Neural cell (in vitro differentiated cells): ENCODE measurements at regions not wholly inside any gene's neighbourhood (a gene's known extent, or its start where the extent isn't known, plus 50 kb on each side); places are given as distances from the start of the nearest gene placed in this dataset.

Experiments used
- H2AFZ ChIP-seq: fragments of 200-600, 300-800 bp; sonication (generic), shearing (Covaris generic); 2 replicates; pipeline ENCODE4 v1.6.0; 2014; ENCODE audit warnings: low read depth, mild to moderate bottlenecking, antibody characterized with exemption, low read length, moderate library complexity
- H3F3A ChIP-seq: fragments of 200-600 bp; shearing (Covaris generic); 2 replicates; pipeline ENCODE4 v1.6.1; 2016; ENCODE audit warnings: mild to moderate bottlenecking, moderate library complexity, mixed read lengths, antibody characterized with exemption, low read length; ENCODE audit not compliant: insufficient read depth, poor library complexity, severe bottlenecking
- H3K27ac ChIP-seq: fragments of 200-600, 300-800 bp; sonication (generic), shearing (Covaris generic); 2 replicates; pipeline ENCODE4 v1.5.1; 2014; ENCODE audit warnings: mild to moderate bottlenecking, low read length, moderate library complexity
- H3K27me3 ChIP-seq: fragments of 300-800, 200-600 bp; sonication (generic), shearing (Covaris generic); 2 replicates; pipeline ENCODE4 v1.6.0; 2014; ENCODE audit warnings: mild to moderate bottlenecking, low read depth, low read length, moderate library complexity; ENCODE audit not compliant: insufficient read depth
- H3K36me3 ChIP-seq: fragments of 300-800, 200-600 bp; sonication (generic), shearing (Covaris generic); 2 replicates; pipeline ENCODE4 v1.5.1; 2014; ENCODE audit warnings: mild to moderate bottlenecking, antibody characterized with exemption, low read length, moderate library complexity; ENCODE audit not compliant: insufficient read depth
- H3K4me2 ChIP-seq: fragments of 300-800, 200-600 bp; sonication (generic), shearing (Covaris generic); 2 replicates; pipeline ENCODE4 v1.6.0; 2014; ENCODE audit warnings: mild to moderate bottlenecking, low read length
- H3K4me3 ChIP-seq: fragments of 300-800, 200-600 bp; sonication (generic), shearing (Covaris generic); 2 replicates; pipeline ENCODE4 v1.5.1; 2014; ENCODE audit warnings: mild to moderate bottlenecking, low read length, moderate library complexity
- H3K79me2 ChIP-seq: fragments of 200-600 bp; shearing (Covaris generic); replicated peaks from 2 replicates; pipeline ENCODE4 v1.6.0; 2014; ENCODE audit warnings: mild to moderate bottlenecking, low read length, moderate library complexity; ENCODE audit not compliant: insufficient read depth
- H3K9ac ChIP-seq: fragments of 300-800, 200-600 bp; sonication (generic), shearing (Covaris generic); 2 replicates; pipeline ENCODE4 v1.6.1; 2016; ENCODE audit warnings: mild to moderate bottlenecking, low read length, mixed read lengths
- H3K9me2 ChIP-seq: fragments of 200-600 bp; shearing (Covaris generic); 2 replicates; pipeline ENCODE4 v1.6.1; 2016; ENCODE audit warnings: mild to moderate bottlenecking, low read length, mixed read lengths; ENCODE audit not compliant: insufficient read depth
- H3K9me3 ChIP-seq: fragments of 200-600, 300-800 bp; sonication (generic), shearing (Covaris generic); 2 replicates; pipeline ENCODE4 v1.6.1; 2016; ENCODE audit warnings: mild to moderate bottlenecking, mixed run types, low read length, moderate library complexity, mixed read lengths
- H4K20me1 ChIP-seq: fragments of 200-600 bp; shearing (Covaris generic); 2 replicates; pipeline ENCODE4 v1.6.1; 2016; ENCODE audit warnings: mild to moderate bottlenecking, mixed run types; ENCODE audit not compliant: insufficient read depth
- EP300 ChIP-seq: fragments of 450-650 bp; conservative IDR thresholded peaks from 2 replicates; pipeline ENCODE4 v1.6.1; 2014; ENCODE audit warnings: antibody characterized with exemption, mild to moderate bottlenecking, moderate library complexity; ENCODE audit not compliant: poor library complexity, severe bottlenecking
- EZH2 ChIP-seq: fragments of 200-600, 300-800 bp; shearing (Covaris generic), sonication (generic); IDR thresholded peaks from 2 replicates; pipeline ENCODE4 v1.6.1; 2014; ENCODE audit warnings: antibody characterized with exemption, low read length, borderline replicate concordance, mild to moderate bottlenecking; ENCODE audit not compliant: insufficient read depth, poor library complexity, severe bottlenecking
- MXI1 ChIP-seq: fragments of 450-650 bp; conservative IDR thresholded peaks from 2 replicates; pipeline ENCODE4 v1.6.1; 2014; ENCODE audit warnings: antibody characterized with exemption, mild to moderate bottlenecking; ENCODE audit not compliant: poor library complexity, severe bottlenecking
- POLR2AphosphoS5 ChIP-seq: IDR thresholded peaks from 2 replicates; pipeline ENCODE4 v1.6.1; 2012
- RAD21 ChIP-seq: fragments of 450-650 bp; conservative IDR thresholded peaks from 2 replicates; pipeline ENCODE4 v1.6.1; 2014; ENCODE audit warnings: antibody characterized with exemption, mild to moderate bottlenecking, moderate library complexity
- SMC3 ChIP-seq: fragments of 450-650 bp; conservative IDR thresholded peaks from 2 replicates; pipeline ENCODE4 v1.6.1; 2014; ENCODE audit warnings: antibody characterized with exemption, mild to moderate bottlenecking, moderate library complexity; ENCODE audit not compliant: poor library complexity
- TAF1 ChIP-seq: IDR thresholded peaks from 2 replicates; pipeline ENCODE4 v1.6.1; 2012; ENCODE audit warnings: low read depth
- TF ChIP-seq, protein P1 (sequence below): fragments of 450-650 bp; IDR thresholded peaks from 2 replicates; pipeline ENCODE4 v1.5.1; 2014; ENCODE audit warnings: antibody characterized with exemption, mild to moderate bottlenecking, moderate library complexity; ENCODE audit not compliant: poor library complexity, severe bottlenecking
- TF ChIP-seq, protein P2 (sequence below): IDR thresholded peaks from 2 replicates; pipeline ENCODE4 v1.6.1; 2012; ENCODE audit warnings: borderline replicate concordance

DNA sequence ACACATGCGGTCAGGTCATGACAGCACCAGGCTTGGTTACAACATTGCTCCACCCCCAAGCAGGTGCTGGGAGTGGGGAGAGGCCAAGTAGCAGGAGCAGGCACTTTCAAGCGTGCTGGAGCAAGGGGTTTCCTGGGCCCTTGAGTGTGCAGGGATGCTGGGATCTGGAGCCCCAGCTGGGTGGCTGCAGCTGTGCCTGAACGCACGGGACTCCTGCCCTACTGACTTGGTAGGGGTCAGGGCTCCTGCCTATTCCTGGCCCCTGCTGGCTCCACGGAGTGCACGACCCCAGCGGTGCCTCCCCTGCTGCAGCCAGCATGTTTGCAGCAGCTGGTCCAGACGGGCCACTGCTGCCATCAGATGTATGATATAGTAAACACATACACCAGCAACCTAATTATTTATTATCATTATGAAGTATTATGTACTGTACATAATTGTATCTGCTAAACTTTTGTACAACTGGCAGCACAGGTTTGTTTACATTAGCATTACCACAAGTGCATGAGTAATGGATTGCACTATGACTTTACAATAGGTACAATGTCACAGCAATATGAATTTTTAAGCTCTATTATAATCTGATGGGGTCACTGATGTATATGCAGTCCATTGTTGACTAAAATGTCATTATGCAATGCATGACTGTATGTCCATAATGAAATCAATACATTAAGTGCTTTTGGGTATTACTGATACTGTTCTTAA is 620.6 kb downstream of the RAPGEF2 start:
- Histone ChIP-seq H3K27me3 (no peaks in the 10 kb centered on the region), H3K4me3 (no peak overlapping the region), H3K36me3 (no peaks in the 10 kb centered on the region), H3K9me2 (no peaks in the 10 kb centered on the region), H3K9ac (no peak overlapping the region), H3K9me3 (no peaks in the 10 kb centered on the region), H3F3A (no peaks in the 10 kb centered on the region), H4K20me1 (no peaks in the 10 kb centered on the region), H2AFZ (no peak overlapping the region), H3K27ac (no peak overlapping the region), H3K79me2 (no peaks in the 10 kb centered on the region), H3K4me2 (no peak overlapping the region)
- TF ChIP-seq, protein P1, sequence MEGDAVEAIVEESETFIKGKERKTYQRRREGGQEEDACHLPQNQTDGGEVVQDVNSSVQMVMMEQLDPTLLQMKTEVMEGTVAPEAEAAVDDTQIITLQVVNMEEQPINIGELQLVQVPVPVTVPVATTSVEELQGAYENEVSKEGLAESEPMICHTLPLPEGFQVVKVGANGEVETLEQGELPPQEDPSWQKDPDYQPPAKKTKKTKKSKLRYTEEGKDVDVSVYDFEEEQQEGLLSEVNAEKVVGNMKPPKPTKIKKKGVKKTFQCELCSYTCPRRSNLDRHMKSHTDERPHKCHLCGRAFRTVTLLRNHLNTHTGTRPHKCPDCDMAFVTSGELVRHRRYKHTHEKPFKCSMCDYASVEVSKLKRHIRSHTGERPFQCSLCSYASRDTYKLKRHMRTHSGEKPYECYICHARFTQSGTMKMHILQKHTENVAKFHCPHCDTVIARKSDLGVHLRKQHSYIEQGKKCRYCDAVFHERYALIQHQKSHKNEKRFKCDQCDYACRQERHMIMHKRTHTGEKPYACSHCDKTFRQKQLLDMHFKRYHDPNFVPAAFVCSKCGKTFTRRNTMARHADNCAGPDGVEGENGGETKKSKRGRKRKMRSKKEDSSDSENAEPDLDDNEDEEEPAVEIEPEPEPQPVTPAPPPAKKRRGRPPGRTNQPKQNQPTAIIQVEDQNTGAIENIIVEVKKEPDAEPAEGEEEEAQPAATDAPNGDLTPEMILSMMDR, result no peak
- TF ChIP-seq, protein P2, sequence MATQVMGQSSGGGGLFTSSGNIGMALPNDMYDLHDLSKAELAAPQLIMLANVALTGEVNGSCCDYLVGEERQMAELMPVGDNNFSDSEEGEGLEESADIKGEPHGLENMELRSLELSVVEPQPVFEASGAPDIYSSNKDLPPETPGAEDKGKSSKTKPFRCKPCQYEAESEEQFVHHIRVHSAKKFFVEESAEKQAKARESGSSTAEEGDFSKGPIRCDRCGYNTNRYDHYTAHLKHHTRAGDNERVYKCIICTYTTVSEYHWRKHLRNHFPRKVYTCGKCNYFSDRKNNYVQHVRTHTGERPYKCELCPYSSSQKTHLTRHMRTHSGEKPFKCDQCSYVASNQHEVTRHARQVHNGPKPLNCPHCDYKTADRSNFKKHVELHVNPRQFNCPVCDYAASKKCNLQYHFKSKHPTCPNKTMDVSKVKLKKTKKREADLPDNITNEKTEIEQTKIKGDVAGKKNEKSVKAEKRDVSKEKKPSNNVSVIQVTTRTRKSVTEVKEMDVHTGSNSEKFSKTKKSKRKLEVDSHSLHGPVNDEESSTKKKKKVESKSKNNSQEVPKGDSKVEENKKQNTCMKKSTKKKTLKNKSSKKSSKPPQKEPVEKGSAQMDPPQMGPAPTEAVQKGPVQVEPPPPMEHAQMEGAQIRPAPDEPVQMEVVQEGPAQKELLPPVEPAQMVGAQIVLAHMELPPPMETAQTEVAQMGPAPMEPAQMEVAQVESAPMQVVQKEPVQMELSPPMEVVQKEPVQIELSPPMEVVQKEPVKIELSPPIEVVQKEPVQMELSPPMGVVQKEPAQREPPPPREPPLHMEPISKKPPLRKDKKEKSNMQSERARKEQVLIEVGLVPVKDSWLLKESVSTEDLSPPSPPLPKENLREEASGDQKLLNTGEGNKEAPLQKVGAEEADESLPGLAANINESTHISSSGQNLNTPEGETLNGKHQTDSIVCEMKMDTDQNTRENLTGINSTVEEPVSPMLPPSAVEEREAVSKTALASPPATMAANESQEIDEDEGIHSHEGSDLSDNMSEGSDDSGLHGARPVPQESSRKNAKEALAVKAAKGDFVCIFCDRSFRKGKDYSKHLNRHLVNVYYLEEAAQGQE, result no peak
- TF ChIP-seq TAF1, result no peak
- no peak for TF ChIP-seq EZH2
- TF ChIP-seq EP300, result no peak
- no peak for TF ChIP-seq RAD21
- no peak for TF ChIP-seq SMC3
- TF ChIP-seq POLR2AphosphoS5, result no peak
- TF ChIP-seq MXI1, result no peak

DNA sequence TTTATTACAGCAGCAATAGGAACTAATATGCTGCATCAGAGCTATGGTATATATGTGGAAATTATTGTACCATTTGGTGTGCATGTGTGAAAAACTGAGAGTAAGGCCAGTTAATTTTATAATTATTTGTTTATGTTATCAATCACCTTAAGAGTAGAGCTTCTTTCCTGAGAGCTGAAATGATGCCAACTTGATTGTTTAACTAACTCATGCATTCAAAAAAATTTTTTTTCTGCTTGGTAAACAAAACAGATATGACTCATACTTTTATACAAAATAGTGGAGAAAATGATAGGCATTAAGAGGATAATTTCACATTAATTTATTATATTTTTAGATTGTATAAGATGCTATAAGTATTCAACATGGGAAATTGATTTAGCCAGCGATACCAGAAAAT is 622.7 kb downstream of the RAPGEF2 start:
- no peaks in the 10 kb centered on the region for H4K20me1 ChIP-seq
- H3K4me3 ChIP-seq, result no peak overlapping the region
- H3K9ac ChIP-seq, result no peak overlapping the region
- H2AFZ ChIP-seq, result no peak overlapping the region
- no peaks in the 10 kb centered on the region for H3K36me3 ChIP-seq
- no peaks in the 10 kb centered on the region for H3K79me2 ChIP-seq
- H3K4me2 ChIP-seq, result no peak overlapping the region
- H3K27me3 ChIP-seq, result no peaks in the 10 kb centered on the region
- no peaks in the 10 kb centered on the region for H3K9me3 ChIP-seq
- no peaks in the 10 kb centered on the region for H3F3A ChIP-seq
- TF ChIP-seq MXI1 (no peak), SMC3 (no peak), EZH2 (no peak), RAD21 (no peak), TAF1 (no peak), EP300 (no peak), POLR2AphosphoS5 (no peak)
- TF ChIP-seq, protein P1, result no peak
- TF ChIP-seq, protein P2, result no peak
- H3K27ac ChIP-seq, result no peak overlapping the region
- H3K9me2 ChIP-seq, result no peaks in the 10 kb centered on the region
